GM12878 (cell line): ENCODE measurements at regions not wholly inside any gene's neighbourhood (a gene's known extent, or its start where the extent isn't known, plus 50 kb on each side); places are given as distances from the start of the nearest gene placed in this dataset.

Experiments used
- CREB1 ChIP-seq: IDR thresholded peaks from 2 replicates; pipeline ENCODE4 v1.6.1; 2012; ENCODE audit warnings: low read depth, mild to moderate bottlenecking, inconsistent platforms
- CTCF ChIP-seq, 3 experiments: IDR thresholded peaks in 2 of 3; conservative IDR thresholded peaks in 1 of 3; 2 replicates each; pipeline ENCODE4 v1.5.1; 2011; ENCODE audit warnings: low read depth in 3 of 3, low read length in 3 of 3, mild to moderate bottlenecking in 3 of 3, control low read depth in 2 of 3, moderate library complexity in 2 of 3, inconsistent platforms in 1 of 3, mixed read lengths in 1 of 3; ENCODE audit not compliant: control insufficient read depth in 2 of 3, insufficient read depth in 1 of 3; ENCODE audit errors: extremely low read depth in 1 of 3
- POLR2AphosphoS5 ChIP-seq: IDR thresholded peaks from 2 replicates; pipeline ENCODE4 v1.6.1; 2011; ENCODE audit warnings: mild to moderate bottlenecking, low read length, inconsistent platforms
- RAD21 ChIP-seq: IDR thresholded peaks from 2 replicates; pipeline ENCODE4 v1.6.1; 2011; ENCODE audit warnings: mild to moderate bottlenecking, low read depth, low read length, moderate library complexity; ENCODE audit not compliant: insufficient read depth
- TF ChIP-seq, protein P1 (sequence below): IDR thresholded peaks from 2 replicates; pipeline ENCODE4 v1.6.1; 2012; ENCODE audit warnings: low read depth, low read length, improper control_type of control experiment

GRCh38 chr16:54633943-54634362 lies 296.7 kb upstream of the IRX5 start:
- TF ChIP-seq CREB1 (no peak), CTCF (IDR thresholded peaks at IDR 0.05 in 2 of 3, conservative IDR thresholded peaks at IDR 0.05 in 1 of 3; ENCODE audit: control insufficient read depth in 2 of 3, extremely low read depth in 1 of 3, insufficient read depth in 1 of 3, low read depth in 3 of 3, low read length in 3 of 3) (no peak), RAD21 (0 out of 2 replicates have a peak, but pooled peaks have one; percentile 2), POLR2AphosphoS5 (no peak)
- TF ChIP-seq, protein P1, sequence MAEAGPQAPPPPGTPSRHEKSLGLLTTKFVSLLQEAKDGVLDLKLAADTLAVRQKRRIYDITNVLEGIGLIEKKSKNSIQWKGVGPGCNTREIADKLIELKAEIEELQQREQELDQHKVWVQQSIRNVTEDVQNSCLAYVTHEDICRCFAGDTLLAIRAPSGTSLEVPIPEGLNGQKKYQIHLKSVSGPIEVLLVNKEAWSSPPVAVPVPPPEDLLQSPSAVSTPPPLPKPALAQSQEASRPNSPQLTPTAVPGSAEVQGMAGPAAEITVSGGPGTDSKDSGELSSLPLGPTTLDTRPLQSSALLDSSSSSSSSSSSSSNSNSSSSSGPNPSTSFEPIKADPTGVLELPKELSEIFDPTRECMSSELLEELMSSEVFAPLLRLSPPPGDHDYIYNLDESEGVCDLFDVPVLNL, result no peak
